SU-DHL-6 (cell line): ENCODE measurements at regions not wholly inside any gene's neighbourhood (a gene's known extent, or its start where the extent isn't known, plus 50 kb on each side); places are given as distances from the start of the nearest gene placed in this dataset.

ENCODE experiments used
- H2AFZ ChIP-seq: fragments of 200-600 bp; sonication (generic); 2 replicates; pipeline ENCODE4 v1.6.1; 2014; ENCODE audit warnings: low read depth, mild to moderate bottlenecking, moderate library complexity, mixed read lengths, antibody characterized with exemption, low read length; ENCODE audit not compliant: severe bottlenecking
- H3F3A ChIP-seq: fragments of 200-600 bp; shearing (Covaris generic); 2 replicates; pipeline ENCODE4 v1.6.0; 2016; ENCODE audit warnings: antibody characterized with exemption, mild to moderate bottlenecking; ENCODE audit not compliant: insufficient read depth
- H3K27ac ChIP-seq: fragments of 200-600 bp; sonication (generic); 2 replicates; pipeline ENCODE4 v1.5.1; 2016; ENCODE audit warnings: low read depth, mild to moderate bottlenecking, low read length, moderate library complexity, mixed read lengths
- H3K27me3 ChIP-seq: fragments of 200-600 bp; sonication (generic), shearing (Covaris generic); 2 replicates; pipeline ENCODE4 v1.6.0; 2014; ENCODE audit warnings: mild to moderate bottlenecking, low read length
- H3K36me3 ChIP-seq: fragments of 200-600 bp; sonication (generic); 2 replicates; pipeline ENCODE4 v1.6.1; 2014; ENCODE audit warnings: mild to moderate bottlenecking, low read length, mixed read lengths
- H3K4me2 ChIP-seq: fragments of 300-600, 200-600 bp; shearing (Covaris generic), sonication (generic); 2 replicates; pipeline ENCODE4 v1.6.0; 2014; ENCODE audit warnings: low read length, low read depth, mild to moderate bottlenecking; ENCODE audit not compliant: poor library complexity, severe bottlenecking
- H3K4me3 ChIP-seq: fragments of 200-600 bp; sonication (generic); 2 replicates; pipeline ENCODE4 v1.5.1; 2014; ENCODE audit warnings: antibody characterized with exemption, low read length, mild to moderate bottlenecking, mixed read lengths; ENCODE audit not compliant: insufficient read depth, poor library complexity, severe bottlenecking
- H3K79me2 ChIP-seq: fragments of 200-600 bp; sonication (generic); 2 replicates; pipeline ENCODE4 v1.6.1; 2014; ENCODE audit warnings: mild to moderate bottlenecking, low read length, moderate library complexity; ENCODE audit not compliant: insufficient read depth
- H3K9ac ChIP-seq: fragments of 200-600 bp; sonication (generic); 2 replicates; pipeline ENCODE4 v1.7.0; 2014; ENCODE audit warnings: mild to moderate bottlenecking, low read length
- H3K9me2 ChIP-seq: fragments of 200-600 bp; sonication (generic); replicated peaks from 2 replicates; pipeline ENCODE4 v1.6.1; 2014; ENCODE audit warnings: low read length; ENCODE audit not compliant: insufficient read depth
- H3K9me3 ChIP-seq: fragments of 200-600 bp; sonication (generic); 2 replicates; pipeline ENCODE4 v1.6.1; 2014; ENCODE audit warnings: low read length, mixed read lengths; ENCODE audit not compliant: insufficient read depth
- H4K20me1 ChIP-seq: fragments of 200-600 bp; sonication (generic); 2 replicates; pipeline ENCODE4 v1.6.1; 2014; ENCODE audit warnings: low read depth, mild to moderate bottlenecking, antibody characterized with exemption, low read length, moderate library complexity, mixed read lengths
- CTCF ChIP-seq: fragments of 200-600 bp; sonication (generic); IDR thresholded peaks from one replicate; pipeline ENCODE4 v1.5.1; 2017; ENCODE audit warnings: antibody characterized with exemption, mild to moderate bottlenecking, low read length, moderate library complexity; ENCODE audit not compliant: insufficient read depth, poor library complexity, severe bottlenecking
- EZH2phosphoT487 ChIP-seq: fragments of 200-600 bp; sonication (generic), shearing (Covaris generic); conservative IDR thresholded peaks from 2 replicates; pipeline ENCODE4 v1.6.1; 2018; ENCODE audit warnings: mild to moderate bottlenecking, antibody characterized with exemption, low read length, moderate library complexity, mixed read lengths

- Histone ChIP-seq H3K79me2 (no peaks in the 10 kb centered on the region), H3F3A (no peaks in the 10 kb centered on the region), H2AFZ (no peak overlapping the region), H4K20me1 (no peaks in the 10 kb centered on the region), H3K36me3 (no peaks in the 10 kb centered on the region), H3K9me2 (no peaks in the 10 kb centered on the region), H3K27ac (no peak overlapping the region), H3K9ac (no peak overlapping the region), H3K27me3 (no peaks in the 10 kb centered on the region), H3K4me3 (no peak overlapping the region), H3K9me3 (no peaks in the 10 kb centered on the region), H3K4me2 (no peak overlapping the region)
- TF ChIP-seq EZH2phosphoT487 (no peak), CTCF (no peak)
Measured at GRCh38 chr10:78805176-78805575, 263.6 kb upstream of the ZMIZ1 start.

GRCh38 chr10:78806681-78807221 lies 262.0 kb upstream of the ZMIZ1 start:
- Histone ChIP-seq H3K27me3 (no peaks in the 10 kb centered on the region), H3K4me3 (no peak overlapping the region), H3K36me3 (no peaks in the 10 kb centered on the region), H3K27ac (no peak overlapping the region), H3K9me2 (no peaks in the 10 kb centered on the region), H4K20me1 (no peaks in the 10 kb centered on the region), H3K79me2 (no peaks in the 10 kb centered on the region), H3K9me3 (no peaks in the 10 kb centered on the region), H3K4me2 (no peak overlapping the region), H3K9ac (no peak overlapping the region), H2AFZ (no peak overlapping the region), H3F3A (no peaks in the 10 kb centered on the region)
- no peak for TF ChIP-seq CTCF
- TF ChIP-seq EZH2phosphoT487 = no peak

- no peaks in the 10 kb centered on the region for H3F3A ChIP-seq
- H4K20me1 ChIP-seq = no peaks in the 10 kb centered on the region
- H3K27me3 ChIP-seq = no peaks in the 10 kb centered on the region
- H3K36me3 ChIP-seq = no peaks in the 10 kb centered on the region
- no peak overlapping the region for H3K27ac ChIP-seq
- H2AFZ ChIP-seq = no peak overlapping the region
- H3K4me2 ChIP-seq = no peak overlapping the region
- TF ChIP-seq EZH2phosphoT487 (no peak), CTCF (no peak)
- H3K9ac ChIP-seq = no peak overlapping the region
- no peaks in the 10 kb centered on the region for H3K9me3 ChIP-seq
- no peaks in the 10 kb centered on the region for H3K79me2 ChIP-seq
- H3K4me3 ChIP-seq = no peak overlapping the region
- no peaks in the 10 kb centered on the region for H3K9me2 ChIP-seq
Measured at GRCh38 chr10:78807504-78808203, 261.1 kb upstream of the ZMIZ1 start.
